Prostate gland (tissue), 2 donors: ENCODE measurements at regions not wholly inside any gene's neighbourhood (a gene's known extent, or its start where the extent isn't known, plus 50 kb on each side); places are given as distances from the start of the nearest gene placed in this dataset.

Experiments used
- DNase-seq: peaks from one replicate; pipeline ENCODE4 v3.0.0-alpha.2; 2019; ENCODE audit warnings: low spot score
- H3K27ac ChIP-seq, 2 donors: fragments of 200-600 bp; sonication (generic); 2 replicates each; pipeline ENCODE4 v1.5.1; 2017 to 2019
- H3K27me3 ChIP-seq: fragments of 200-600 bp; sonication (generic); replicated peaks from 2 replicates; pipeline ENCODE4 v1.5.1; 2019; ENCODE audit not compliant: insufficient read depth
- H3K36me3 ChIP-seq, 2 donors: fragments of 200-600 bp; sonication (generic); 1 replicate in 1 of 2; 2 replicates in 1 of 2; pipeline versions ENCODE4 v1.5.1 to v1.8.1; 2017 to 2019
- H3K4me1 ChIP-seq: fragments of 200-600 bp; sonication (generic); replicated peaks from 2 replicates; pipeline ENCODE4 v1.5.1; 2019
- H3K4me3 ChIP-seq, 2 donors: fragments of 200-600 bp; sonication (generic); 2 replicates each; pipeline ENCODE4 v1.5.1; 2017 to 2019
- H3K9me3 ChIP-seq: fragments of 200-600 bp; sonication (generic); 2 replicates; pipeline ENCODE4 v1.5.1; 2017
- POLR2A ChIP-seq: fragments of 450-650 bp; IDR thresholded peaks from one replicate; pipeline ENCODE4 v1.6.1; 2016; ENCODE audit warnings: antibody characterized with exemption, mild to moderate bottlenecking
- POLR2AphosphoS5 ChIP-seq: sonication (generic); formaldehyde crosslinking; IDR thresholded peaks from one replicate; pipeline ENCODE4 v1.6.1; 2017; ENCODE audit warnings: antibody characterized with exemption
- WGBS: methylation state at CpG from one replicate; pipeline ENCODE4 v1.1.5; 2018; 5-methylcytosine and 5-hydroxymethylcytosine counted together
- intact Hi-C: fragments of 100-400 bp; cut with DNase I; formaldehyde crosslinking; loops from one replicate; pipeline ENCODE4 v1.14.2; 2022
- TF ChIP-seq, protein P1 (sequence below), 4 experiments: fragments of 200-600 bp in 2 of 4; fragments of 450-650 bp in 2 of 4; sonication (generic) in 2 of 4; IDR thresholded peaks; 1 replicate in 3 of 4; 2 replicates in 1 of 4; pipeline ENCODE4 v1.5.1; 2016 to 2019; ENCODE audit warnings: antibody characterized with exemption in 4 of 4, mild to moderate bottlenecking in 2 of 4, moderate library complexity in 2 of 4

DNA sequence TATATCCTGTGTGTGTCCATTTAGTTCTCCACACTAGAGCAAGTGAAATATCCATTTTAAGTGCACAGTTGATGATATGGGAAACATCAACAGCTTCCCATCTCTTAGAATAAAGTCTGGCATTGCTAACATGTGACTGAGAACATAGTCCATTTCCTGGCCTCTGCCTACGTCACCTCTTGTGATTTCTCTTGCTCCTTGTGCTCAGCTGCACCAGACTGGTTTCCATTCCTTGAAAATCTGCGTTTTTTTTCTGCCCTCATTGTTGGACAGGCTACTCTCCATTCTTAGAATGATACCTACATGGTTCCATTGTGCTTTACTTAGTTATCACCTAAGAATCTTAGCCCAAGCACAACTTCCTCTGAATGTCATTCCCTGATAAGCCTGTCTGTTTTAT, 851.2 kb upstream of the ID2 start:
- no peak overlapping the region for H3K27ac ChIP-seq
- H3K4me1 ChIP-seq: no peaks in the 10 kb centered on the region
- no peaks in the 10 kb centered on the region for H3K27me3 ChIP-seq
- H3K9me3 ChIP-seq: no peaks in the 10 kb centered on the region
- 87% methylated on average over 2 of the region's 2 CpGs for WGBS
- H3K36me3 ChIP-seq: no peaks in the 10 kb centered on the region
- no peak overlapping the region for H3K4me3 ChIP-seq
- intact Hi-C loops: no loop called here
- DNase-seq: no peak
- TF ChIP-seq POLR2AphosphoS5 (no peak), POLR2A (no peak)
- TF ChIP-seq, protein P1, sequence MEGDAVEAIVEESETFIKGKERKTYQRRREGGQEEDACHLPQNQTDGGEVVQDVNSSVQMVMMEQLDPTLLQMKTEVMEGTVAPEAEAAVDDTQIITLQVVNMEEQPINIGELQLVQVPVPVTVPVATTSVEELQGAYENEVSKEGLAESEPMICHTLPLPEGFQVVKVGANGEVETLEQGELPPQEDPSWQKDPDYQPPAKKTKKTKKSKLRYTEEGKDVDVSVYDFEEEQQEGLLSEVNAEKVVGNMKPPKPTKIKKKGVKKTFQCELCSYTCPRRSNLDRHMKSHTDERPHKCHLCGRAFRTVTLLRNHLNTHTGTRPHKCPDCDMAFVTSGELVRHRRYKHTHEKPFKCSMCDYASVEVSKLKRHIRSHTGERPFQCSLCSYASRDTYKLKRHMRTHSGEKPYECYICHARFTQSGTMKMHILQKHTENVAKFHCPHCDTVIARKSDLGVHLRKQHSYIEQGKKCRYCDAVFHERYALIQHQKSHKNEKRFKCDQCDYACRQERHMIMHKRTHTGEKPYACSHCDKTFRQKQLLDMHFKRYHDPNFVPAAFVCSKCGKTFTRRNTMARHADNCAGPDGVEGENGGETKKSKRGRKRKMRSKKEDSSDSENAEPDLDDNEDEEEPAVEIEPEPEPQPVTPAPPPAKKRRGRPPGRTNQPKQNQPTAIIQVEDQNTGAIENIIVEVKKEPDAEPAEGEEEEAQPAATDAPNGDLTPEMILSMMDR (IDR thresholded peaks at IDR 0.05): no peak

DNA sequence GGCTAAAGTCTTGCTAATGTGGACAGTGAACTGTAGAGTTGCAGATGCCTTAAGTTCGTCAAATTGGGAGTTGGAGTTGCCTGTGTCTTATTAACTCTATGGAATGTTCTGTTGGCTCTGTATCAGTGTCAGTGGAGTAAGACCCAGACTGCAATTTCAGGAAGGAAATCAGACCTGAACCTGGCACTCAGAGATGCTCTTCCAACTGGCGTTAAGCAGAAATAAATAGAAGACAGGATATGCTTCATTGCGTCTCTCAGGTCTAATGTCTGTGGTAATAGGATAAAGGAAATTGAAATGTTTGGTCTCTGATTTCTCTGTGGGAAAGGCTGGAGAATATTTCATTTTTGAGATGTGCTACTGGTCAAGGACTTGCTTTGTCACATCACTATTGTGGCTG, 846.7 kb upstream of the ID2 start:
- WGBS: 77% methylated on average over 3 of the region's 3 CpGs
- H3K27me3 ChIP-seq: no peaks in the 10 kb centered on the region

DNA sequence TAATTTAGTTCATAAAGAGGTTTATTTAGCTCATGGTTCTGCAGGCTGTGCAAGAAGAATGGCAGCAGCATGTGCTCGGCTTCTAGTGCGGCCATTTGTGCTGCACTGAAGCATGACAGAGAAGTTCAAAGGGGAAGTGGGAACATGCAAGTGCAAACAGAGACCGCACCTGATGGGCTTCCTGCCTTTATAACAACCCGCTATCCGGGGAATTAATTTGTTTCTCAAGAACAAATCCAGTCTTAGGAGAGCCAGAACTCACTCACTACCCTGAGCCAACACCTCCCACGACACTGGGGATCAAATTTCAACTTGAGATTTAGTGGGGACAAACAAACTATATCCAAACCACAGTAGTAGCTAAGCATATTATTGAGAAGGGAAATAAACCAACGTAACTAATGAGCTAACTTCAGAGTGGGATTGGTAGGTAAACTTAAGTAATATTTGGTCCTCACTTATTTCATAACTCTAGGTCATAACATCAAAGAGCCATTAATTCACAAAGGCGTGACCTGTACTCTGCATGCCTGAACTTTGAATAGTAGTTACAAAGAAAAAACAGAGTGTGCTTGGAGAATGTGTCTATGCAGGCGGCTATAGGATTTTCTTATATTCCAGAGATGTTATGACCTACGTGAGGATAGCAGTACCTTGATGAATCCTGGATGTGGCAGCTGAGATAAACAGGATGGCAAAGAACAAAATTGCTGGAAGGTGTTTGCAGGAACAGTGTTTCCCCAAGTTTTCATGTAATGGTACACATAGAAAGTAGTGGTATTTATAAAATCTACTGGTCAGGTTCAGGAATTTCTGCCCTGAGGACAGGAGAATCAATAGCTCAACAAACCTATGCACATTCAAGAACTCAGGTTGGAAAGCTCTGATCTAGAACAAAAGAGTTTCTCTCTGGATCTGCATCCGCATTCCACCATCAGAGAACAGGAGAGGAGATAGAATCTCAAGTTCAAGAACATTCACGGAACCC, 845.9 kb upstream of the ID2 start:
- Histone ChIP-seq H3K27me3 (no peaks in the 10 kb centered on the region), H3K27ac (no peak overlapping the region), H3K36me3 (no peaks in the 10 kb centered on the region), H3K9me3 (no peaks in the 10 kb centered on the region), H3K4me1 (no peaks in the 10 kb centered on the region), H3K4me3 (no peak overlapping the region)
- WGBS: 48% methylated on average over 12 of the region's 12 CpGs
- intact Hi-C loops: no loop called here
- DNase-seq: no peak
- no peak for TF ChIP-seq POLR2A
- TF ChIP-seq POLR2AphosphoS5: no peak
- TF ChIP-seq, protein P1 (IDR thresholded peaks at IDR 0.05): no peak

More for the DNA sequence above, 846.7 kb upstream of the ID2 start:
- TF ChIP-seq, protein P1 (IDR thresholded peaks at IDR 0.05): no peak
- TF ChIP-seq POLR2AphosphoS5 (no peak), POLR2A (no peak)
- DNase-seq: no peak
- Histone ChIP-seq H3K4me1 (no peaks in the 10 kb centered on the region), H3K36me3 (no peaks in the 10 kb centered on the region), H3K27ac (no peak overlapping the region), H3K9me3 (no peaks in the 10 kb centered on the region), H3K4me3 (no peak overlapping the region)
- intact Hi-C loops: no loop called here

DNA sequence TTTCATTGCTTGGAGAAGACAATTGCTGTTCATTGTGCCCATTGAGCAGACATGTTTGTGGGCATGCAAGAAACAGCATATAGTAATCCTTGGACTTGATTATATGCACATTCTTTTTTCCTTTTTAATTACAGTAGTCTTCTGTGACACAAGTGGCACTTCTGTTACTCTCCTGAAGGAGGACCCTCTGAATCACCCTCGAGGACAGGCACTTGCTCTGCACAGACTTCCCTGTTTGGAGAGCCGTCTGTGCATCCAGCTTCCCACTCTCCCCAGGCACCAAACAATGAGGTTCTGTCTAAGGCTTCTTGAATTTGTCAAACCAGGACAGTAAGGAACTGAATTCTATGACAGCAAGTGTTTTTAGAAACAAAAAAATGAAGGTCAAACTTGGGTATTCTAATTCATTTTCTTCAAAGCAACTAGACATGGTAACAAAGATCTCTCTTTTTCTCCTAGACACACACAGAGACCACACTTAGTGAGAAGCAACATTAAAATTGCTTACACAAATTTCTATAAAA, 844.6 kb upstream of the ID2 start:
- TF ChIP-seq, protein P1 (IDR thresholded peaks at IDR 0.05): no peak
- TF ChIP-seq POLR2AphosphoS5 (no peak), POLR2A (no peak)
- H3K27me3 ChIP-seq: no peaks in the 10 kb centered on the region
- H3K9me3 ChIP-seq: no peaks in the 10 kb centered on the region
- H3K4me3 ChIP-seq: no peak overlapping the region
- H3K36me3 ChIP-seq: no peaks in the 10 kb centered on the region
- 57% methylated on average over 2 of the region's 2 CpGs for WGBS
- H3K27ac ChIP-seq: no peak overlapping the region
- H3K4me1 ChIP-seq: no peaks in the 10 kb centered on the region
- no peak for DNase-seq
- intact Hi-C loops: no loop called here

DNA sequence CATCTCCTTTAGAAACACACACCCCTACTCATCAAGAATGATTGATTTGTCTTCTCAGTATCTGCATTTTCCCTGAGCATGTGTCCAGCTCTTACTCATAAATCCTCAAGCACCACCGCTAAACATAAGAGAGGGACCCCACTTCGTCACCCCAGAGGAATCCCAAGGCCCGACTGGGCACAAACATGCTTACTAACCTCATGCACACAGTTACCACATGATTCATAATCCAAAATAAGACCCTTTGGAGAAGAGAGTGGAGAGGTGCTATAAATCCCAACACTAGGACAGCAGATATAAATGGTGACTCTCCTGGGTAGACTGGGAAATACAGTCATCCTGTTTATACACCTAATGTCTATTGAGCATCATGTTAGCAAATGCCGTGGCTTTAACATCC, 843.2 kb upstream of the ID2 start:
- H3K4me3 ChIP-seq: no peak overlapping the region
- TF ChIP-seq, protein P1 (IDR thresholded peaks at IDR 0.05): no peak
- TF ChIP-seq POLR2AphosphoS5 (no peak), POLR2A (no peak)
- H3K36me3 ChIP-seq: no peaks in the 10 kb centered on the region
- H3K4me1 ChIP-seq: no peaks in the 10 kb centered on the region
- no peaks in the 10 kb centered on the region for H3K27me3 ChIP-seq
- WGBS: 93% methylated on average over 4 of the region's 4 CpGs
- no peak for DNase-seq
- H3K9me3 ChIP-seq: no peaks in the 10 kb centered on the region
- H3K27ac ChIP-seq: no peak overlapping the region
- intact Hi-C loops: no loop called here
